ENCODE measurements at regions not wholly inside any gene's neighbourhood (a gene's known extent, or its start where the extent isn't known, plus 50 kb on each side); places are given as distances from the start of the nearest gene placed in this dataset.

DNA sequence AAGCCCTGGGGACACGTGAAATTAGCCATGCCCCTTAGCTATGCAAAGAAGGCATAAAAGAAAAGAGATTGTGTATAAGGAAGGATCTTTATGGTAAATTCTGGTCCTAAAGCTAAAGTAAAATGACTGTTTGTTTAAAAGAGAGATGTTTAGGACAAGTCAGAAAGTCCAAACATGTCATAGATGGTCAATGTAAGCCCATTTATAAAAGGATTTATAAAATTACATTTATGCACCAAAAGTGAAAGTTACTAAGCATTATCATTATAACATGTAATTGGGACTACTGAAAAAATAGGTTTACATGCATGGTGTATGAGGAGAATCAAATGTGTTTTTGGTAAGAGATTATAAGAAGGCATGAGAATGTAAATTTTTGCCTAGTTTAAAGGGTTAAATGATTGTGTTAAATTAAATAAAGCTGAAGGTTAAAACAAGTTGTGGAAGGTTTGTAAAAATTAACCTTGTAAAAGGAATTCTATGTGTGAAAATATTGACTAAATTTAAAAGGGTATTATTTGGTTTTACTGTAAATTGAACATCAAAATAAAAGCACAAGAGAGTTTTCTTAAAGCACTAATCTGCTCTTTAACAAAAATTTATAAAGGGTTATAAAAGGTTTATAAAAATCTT is 50.4 kb upstream of the TSPAN8 start:
- TF ChIP-seq, protein P1, sequence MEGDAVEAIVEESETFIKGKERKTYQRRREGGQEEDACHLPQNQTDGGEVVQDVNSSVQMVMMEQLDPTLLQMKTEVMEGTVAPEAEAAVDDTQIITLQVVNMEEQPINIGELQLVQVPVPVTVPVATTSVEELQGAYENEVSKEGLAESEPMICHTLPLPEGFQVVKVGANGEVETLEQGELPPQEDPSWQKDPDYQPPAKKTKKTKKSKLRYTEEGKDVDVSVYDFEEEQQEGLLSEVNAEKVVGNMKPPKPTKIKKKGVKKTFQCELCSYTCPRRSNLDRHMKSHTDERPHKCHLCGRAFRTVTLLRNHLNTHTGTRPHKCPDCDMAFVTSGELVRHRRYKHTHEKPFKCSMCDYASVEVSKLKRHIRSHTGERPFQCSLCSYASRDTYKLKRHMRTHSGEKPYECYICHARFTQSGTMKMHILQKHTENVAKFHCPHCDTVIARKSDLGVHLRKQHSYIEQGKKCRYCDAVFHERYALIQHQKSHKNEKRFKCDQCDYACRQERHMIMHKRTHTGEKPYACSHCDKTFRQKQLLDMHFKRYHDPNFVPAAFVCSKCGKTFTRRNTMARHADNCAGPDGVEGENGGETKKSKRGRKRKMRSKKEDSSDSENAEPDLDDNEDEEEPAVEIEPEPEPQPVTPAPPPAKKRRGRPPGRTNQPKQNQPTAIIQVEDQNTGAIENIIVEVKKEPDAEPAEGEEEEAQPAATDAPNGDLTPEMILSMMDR (IDR thresholded peaks at IDR 0.05 in 4 of 5, conservative IDR thresholded peaks at IDR 0.05 in 1 of 5), result no peak
- no peak for TF ChIP-seq POLR2A (IDR thresholded peaks at IDR 0.05)

All from gastrocnemius medialis (tissue), 4 donors.